T-cell (primary cell): ENCODE measurements at regions not wholly inside any gene's neighbourhood (a gene's known extent, or its start where the extent isn't known, plus 50 kb on each side); places are given as distances from the start of the nearest gene placed in this dataset.

Experiments
- ATAC-seq, 4 experiments: fragments of 200-7000 bp in 3 of 4; fragments of 150-1000 bp in 1 of 4; cut with Tn5 transposase; replicated peaks in 1 of 4; 1 replicate in 3 of 4; 2 replicates in 1 of 4; pipeline ENCODE4 v1.10.0; 2021; ENCODE audit warnings: moderate library complexity in 3 of 4, mild to moderate bottlenecking in 2 of 4, moderate number of reproducible peaks in 1 of 4
- CTCF ChIA-PET, 2 donors: fragments of 300-600 bp; sonication (Branson Sonifier 250); formaldehyde crosslinking; loops; one replicate each; lab custom pipeline; 2022; ENCODE audit warnings: antibody characterized with exemption in 2 of 2; lab: Charles Lee
- POLR2A ChIA-PET, 2 donors: fragments of 300-600 bp; sonication (Branson Sonifier 250); formaldehyde crosslinking; loops; one replicate each; lab custom pipeline; 2022; ENCODE audit warnings: antibody characterized with exemption in 2 of 2; lab: Charles Lee
- DNase-seq, 35 experiments: peaks; one replicate each; pipeline versions ENCODE4 v3.0.0 to v3.0.0-alpha.2; 2013 to 2023
- H3K27ac ChIP-seq: one replicate; pipeline ENCODE4 v1.5.1; 2013; ENCODE audit warnings: low read length
- H3K27me3 ChIP-seq, 2 experiments: replicated peaks in 1 of 2; 1 replicate in 1 of 2; 2 replicates in 1 of 2; pipeline versions ENCODE4 v1.6.1 to v1.7.0; 2013; ENCODE audit warnings: low read length in 1 of 2, mixed read lengths in 1 of 2; ENCODE audit not compliant: control insufficient read depth in 2 of 2, insufficient read depth in 2 of 2; ENCODE audit errors: extremely low read depth in 1 of 2
- H3K36me3 ChIP-seq, 2 donors: 1 replicate in 1 of 2; 2 replicates in 1 of 2; pipeline versions ENCODE4 v1.6.1 to v1.7.0; 2013; ENCODE audit warnings: low read length in 1 of 2; ENCODE audit not compliant: control insufficient read depth in 2 of 2, insufficient read depth in 1 of 2; ENCODE audit errors: extremely low read depth in 1 of 2
- H3K4me1 ChIP-seq, 2 experiments: 1 replicate in 1 of 2; 2 replicates in 1 of 2; pipeline versions ENCODE4 v1.6.1 to v1.7.0; 2013; ENCODE audit warnings: low read length in 2 of 2, mixed read lengths in 1 of 2; ENCODE audit not compliant: insufficient read depth in 2 of 2, control insufficient read depth in 1 of 2; ENCODE audit errors: extremely low read depth in 1 of 2
- H3K4me3 ChIP-seq, 2 donors: 1 replicate in 1 of 2; 2 replicates in 1 of 2; pipeline versions ENCODE4 v1.5.1 to v1.7.0; 2013; ENCODE audit warnings: mild to moderate bottlenecking in 2 of 2, low read length in 1 of 2, moderate library complexity in 1 of 2; ENCODE audit not compliant: control insufficient read depth in 1 of 2; ENCODE audit errors: extremely low read depth in 1 of 2
- H3K9me3 ChIP-seq: 2 replicates; pipeline ENCODE4 v1.7.0; 2013
- H3K27ac Mint-ChIP-seq, 2 donors: one replicate each; pipeline ENCODE4 v1.8.0; 2020 to 2021; ENCODE audit warnings: mild to moderate bottlenecking in 2 of 2, mixed read lengths in 2 of 2
- H3K27me3 Mint-ChIP-seq, 2 donors: one replicate each; pipeline ENCODE4 v1.8.0; 2021 to 2022; ENCODE audit warnings: mixed read lengths in 2 of 2
- H3K36me3 Mint-ChIP-seq: one replicate; pipeline ENCODE4 v1.8.0; 2021; ENCODE audit warnings: mixed read lengths
- H3K4me1 Mint-ChIP-seq, 3 donors: one replicate each; pipeline ENCODE4 v1.8.0; 2020 to 2022; ENCODE audit warnings: mixed read lengths in 3 of 3, mild to moderate bottlenecking in 1 of 3
- H3K4me3 Mint-ChIP-seq, 3 donors: one replicate each; pipeline ENCODE4 v1.8.0; 2020 to 2022; ENCODE audit warnings: mild to moderate bottlenecking in 3 of 3, mixed read lengths in 3 of 3, moderate library complexity in 3 of 3
- H3K9me3 Mint-ChIP-seq, 3 donors: one replicate each; pipeline ENCODE4 v1.8.0; 2020 to 2022; ENCODE audit warnings: mixed read lengths in 3 of 3
- WGBS: methylation state at CpG from one replicate; pipeline ENCODE4 v1.1.5; 2013; ENCODE audit warnings: missing lambda C conversion rate; ENCODE audit not compliant: insufficient coverage; 5-methylcytosine and 5-hydroxymethylcytosine counted together

DNA sequence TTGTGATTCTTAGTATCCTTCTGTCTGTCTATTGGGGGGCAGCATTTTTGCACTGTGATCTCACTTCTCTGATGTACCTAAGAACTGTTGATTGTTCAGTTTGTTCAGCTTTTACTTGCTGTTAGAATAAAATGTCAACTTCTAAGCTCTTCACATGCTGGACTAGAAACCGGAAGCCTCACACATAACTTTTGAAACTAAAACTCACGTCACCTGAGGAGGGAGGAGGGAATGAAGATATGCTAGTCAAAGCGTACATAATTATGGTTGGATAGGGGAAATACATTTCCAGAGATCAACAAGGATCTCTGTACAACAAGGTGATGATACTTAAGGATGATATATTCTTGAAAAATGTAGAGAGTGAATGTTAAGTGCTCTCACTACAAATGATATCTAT lies 609.7 kb downstream of the INHBA start:
- peaks cover 5 to 17% (median 9%) of the 10 kb centered on the region in 3 donors for H3K9me3 Mint-ChIP-seq
- Histone ChIP-seq H3K4me1 (no peaks in the 10 kb centered on the region), H3K27me3 (no peaks in the 10 kb centered on the region), H3K36me3 (no peaks in the 10 kb centered on the region), H3K9me3 (no peaks in the 10 kb centered on the region), H3K4me3 (no peak overlapping the region), H3K27ac (no peak overlapping the region)
- no peak for DNase-seq
- no peaks in the 10 kb centered on the region for H3K27me3 Mint-ChIP-seq
- no peak overlapping the region for H3K27ac Mint-ChIP-seq
- no peak for ATAC-seq
- ChIA-PET POLR2A (no interaction called here), CTCF (interaction anchor here in 1 of 2 donors (0.5 kb wide), 1 partner anchor 930 kb away, joined by 5 read pairs; no protein-coding TSS in a partner anchor)
- H3K4me3 Mint-ChIP-seq: no peak overlapping the region
- H3K4me1 Mint-ChIP-seq: no peaks in the 10 kb centered on the region
- no CpG with 5 or more reads among the region's 3 CpGs for WGBS
- no peaks in the 10 kb centered on the region for H3K36me3 Mint-ChIP-seq

DNA sequence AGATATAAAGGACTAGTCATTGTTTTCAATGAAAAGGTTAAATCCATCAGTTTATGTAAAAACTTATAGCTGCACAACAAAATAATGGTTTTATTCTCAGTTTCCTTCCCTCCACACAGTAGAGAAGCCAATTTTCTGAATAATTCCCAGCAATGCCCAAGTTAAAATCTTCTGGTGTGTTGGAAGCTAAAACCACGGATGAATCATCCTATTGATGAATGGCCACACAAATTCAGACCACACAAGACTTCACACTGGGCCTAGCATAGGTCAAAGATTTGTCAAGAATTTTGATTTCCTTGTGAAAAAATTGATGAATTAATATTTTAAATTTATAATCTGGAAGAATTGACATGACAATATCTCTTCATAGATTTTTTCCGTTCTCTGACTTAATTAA lies 617.6 kb downstream of the INHBA start:
- no peaks in the 10 kb centered on the region for H3K9me3 ChIP-seq
- Mint-ChIP-seq H3K9me3 (peaks cover 4 to 15% (median 8%) of the 10 kb centered on the region in 3 donors), H3K4me3 (no peak overlapping the region), H3K27ac (no peak overlapping the region), H3K36me3 (no peaks in the 10 kb centered on the region), H3K4me1 (no peaks in the 10 kb centered on the region), H3K27me3 (no peaks in the 10 kb centered on the region)
- H3K36me3 ChIP-seq: no peaks in the 10 kb centered on the region
- ChIA-PET POLR2A (no interaction called here), CTCF (no interaction called here)
- no peaks in the 10 kb centered on the region for H3K27me3 ChIP-seq
- WGBS: no CpG with 5 or more reads among the region's 2 CpGs
- no peak overlapping the region for H3K27ac ChIP-seq
- DNase-seq (no peak), ATAC-seq (no peak)
- no peaks in the 10 kb centered on the region for H3K4me1 ChIP-seq
- H3K4me3 ChIP-seq: no peak overlapping the region

DNA sequence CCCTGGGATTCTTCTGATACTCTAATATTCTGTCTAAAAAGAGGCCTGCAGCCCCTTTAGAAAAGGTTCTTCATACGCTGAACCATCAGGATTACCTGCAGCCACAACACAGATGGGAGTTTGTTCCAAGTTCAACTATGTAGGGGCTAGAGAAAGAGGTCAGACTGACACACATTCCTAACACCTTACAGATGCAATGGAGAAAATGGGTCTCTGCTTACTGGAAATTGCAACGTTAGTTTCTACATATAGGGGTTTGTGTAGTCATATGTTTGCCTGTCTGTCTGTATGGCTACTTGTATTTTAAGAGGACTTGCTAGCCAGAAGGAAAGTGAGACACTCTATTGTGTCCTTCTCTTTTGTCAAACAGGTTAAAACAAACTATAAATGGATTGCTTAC lies 618.5 kb downstream of the INHBA start:
- no peaks in the 10 kb centered on the region for H3K27me3 Mint-ChIP-seq
- no peaks in the 10 kb centered on the region for H3K27me3 ChIP-seq
- WGBS: no CpG with 5 or more reads among the region's 2 CpGs
- H3K27ac ChIP-seq: no peak overlapping the region
- DNase-seq: no peak
- no peak overlapping the region for H3K27ac Mint-ChIP-seq
- H3K4me1 Mint-ChIP-seq: no peaks in the 10 kb centered on the region
- no peaks in the 10 kb centered on the region for H3K9me3 ChIP-seq
- POLR2A ChIA-PET: no interaction called here
- no peaks in the 10 kb centered on the region for H3K36me3 Mint-ChIP-seq
- no peak for ATAC-seq
- CTCF ChIA-PET: interaction anchor here in 1 of 2 donors (0.6 kb wide), 1 partner anchor 216 kb away, joined by 4 read pairs; no protein-coding TSS in a partner anchor
- no peaks in the 10 kb centered on the region for H3K36me3 ChIP-seq
- H3K4me1 ChIP-seq: no peaks in the 10 kb centered on the region
- H3K9me3 Mint-ChIP-seq: peaks cover under 1 to 11% (median 5%) of the 10 kb centered on the region in 3 donors
- H3K4me3 Mint-ChIP-seq: no peak overlapping the region
- no peak overlapping the region for H3K4me3 ChIP-seq

DNA sequence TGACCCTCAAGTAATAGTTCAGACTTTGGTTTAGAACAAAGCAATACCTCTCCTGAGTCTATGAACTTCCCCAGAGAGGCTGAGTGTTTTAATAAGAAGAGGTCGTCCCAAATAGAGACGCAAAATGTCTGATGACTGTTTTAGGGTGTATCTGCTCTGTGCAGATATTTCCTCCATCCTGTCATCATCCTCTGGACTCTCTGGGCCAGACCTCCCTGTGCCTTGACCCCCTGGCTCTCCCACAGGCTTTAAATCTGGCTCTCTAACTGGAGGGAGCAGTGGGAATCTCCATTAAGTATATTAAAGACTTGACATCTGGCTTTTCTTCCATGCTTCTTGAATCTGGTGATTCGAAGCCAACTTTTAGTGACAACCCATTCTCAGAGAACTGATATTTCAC lies 633.3 kb downstream of the INHBA start:
- Mint-ChIP-seq H3K27me3 (no peaks in the 10 kb centered on the region), H3K9me3 (peaks cover 2 to 14% (median 6%) of the 10 kb centered on the region in 3 donors), H3K27ac (no peak overlapping the region), H3K36me3 (no peaks in the 10 kb centered on the region), H3K4me1 (no peaks in the 10 kb centered on the region), H3K4me3 (no peak overlapping the region)
- Histone ChIP-seq H3K4me1 (no peaks in the 10 kb centered on the region), H3K27me3 (no peaks in the 10 kb centered on the region), H3K9me3 (no peaks in the 10 kb centered on the region), H3K36me3 (no peaks in the 10 kb centered on the region), H3K4me3 (no peak overlapping the region), H3K27ac (no peak overlapping the region)
- no CpG with 5 or more reads among the region's 3 CpGs for WGBS
- DNase-seq (no peak), ATAC-seq (no peak)
- ChIA-PET POLR2A (no interaction called here), CTCF (no interaction called here)

DNA sequence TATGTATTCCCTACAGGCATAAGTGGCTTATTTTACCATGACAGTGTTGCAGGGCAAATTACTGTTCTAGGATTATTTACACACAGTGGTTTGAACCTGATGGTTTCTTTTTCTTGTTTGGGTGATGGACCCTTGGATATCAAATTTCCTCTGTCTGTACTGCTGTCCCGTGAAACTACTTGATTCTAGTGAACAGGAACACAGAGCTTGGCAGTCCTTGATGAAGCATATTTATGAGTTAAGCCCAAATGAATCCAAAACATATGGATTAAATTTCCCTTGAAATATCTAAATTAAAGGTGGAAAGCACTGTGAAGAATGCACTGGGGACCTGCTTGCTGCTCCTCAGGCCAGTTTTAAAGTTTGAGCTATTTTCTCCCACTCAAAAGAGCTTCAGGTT lies 635.3 kb downstream of the INHBA start:
- ChIA-PET POLR2A (no interaction called here), CTCF (no interaction called here)
- H3K36me3 Mint-ChIP-seq: no peaks in the 10 kb centered on the region
- peaks cover 6 to 14% (median 8%) of the 10 kb centered on the region in 3 donors for H3K9me3 Mint-ChIP-seq
- no peaks in the 10 kb centered on the region for H3K27me3 Mint-ChIP-seq
- WGBS: no CpG with 5 or more reads among the region's 1 CpG
- no peak overlapping the region for H3K27ac Mint-ChIP-seq
- Histone ChIP-seq H3K4me1 (no peaks in the 10 kb centered on the region), H3K4me3 (no peak overlapping the region), H3K9me3 (no peaks in the 10 kb centered on the region), H3K27me3 (no peaks in the 10 kb centered on the region), H3K36me3 (no peaks in the 10 kb centered on the region), H3K27ac (no peak overlapping the region)
- ATAC-seq: no peak
- no peak overlapping the region for H3K4me3 Mint-ChIP-seq
- no peaks in the 10 kb centered on the region for H3K4me1 Mint-ChIP-seq
- DNase-seq: no peak

DNA sequence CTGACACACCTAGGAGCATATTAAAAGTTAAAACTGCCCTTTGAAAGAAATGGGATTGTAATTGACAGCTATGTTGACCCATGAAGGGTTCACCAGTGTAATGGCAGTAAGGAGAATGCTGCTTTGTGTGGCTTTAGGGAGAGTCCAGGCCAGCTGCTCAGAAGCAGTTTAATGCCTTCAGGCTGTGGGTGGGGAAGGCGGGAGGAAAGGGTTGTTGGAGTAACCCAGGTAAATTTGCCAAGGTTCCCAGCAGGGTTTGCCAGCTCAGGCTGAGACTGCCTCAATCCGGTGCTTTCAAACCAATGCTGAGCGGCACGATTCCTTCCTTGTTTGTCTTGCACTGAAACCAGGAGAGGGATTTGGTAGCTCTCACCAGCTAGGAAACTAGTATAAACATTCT lies 637.2 kb downstream of the INHBA start:
- Histone ChIP-seq H3K36me3 (no peaks in the 10 kb centered on the region), H3K27me3 (no peaks in the 10 kb centered on the region), H3K4me1 (no peaks in the 10 kb centered on the region), H3K4me3 (no peak overlapping the region), H3K27ac (no peak overlapping the region), H3K9me3 (no peaks in the 10 kb centered on the region)
- ChIA-PET CTCF (no interaction called here), POLR2A (no interaction called here)
- no peak for ATAC-seq
- Mint-ChIP-seq H3K4me1 (no peaks in the 10 kb centered on the region), H3K4me3 (no peak overlapping the region), H3K27me3 (no peaks in the 10 kb centered on the region), H3K27ac (no peak overlapping the region), H3K9me3 (peaks cover 6 to 10% (median 7%) of the 10 kb centered on the region in 3 donors), H3K36me3 (no peaks in the 10 kb centered on the region)
- no peak for DNase-seq
- 93% methylated on average over 4 of the region's 4 CpGs for WGBS

DNA sequence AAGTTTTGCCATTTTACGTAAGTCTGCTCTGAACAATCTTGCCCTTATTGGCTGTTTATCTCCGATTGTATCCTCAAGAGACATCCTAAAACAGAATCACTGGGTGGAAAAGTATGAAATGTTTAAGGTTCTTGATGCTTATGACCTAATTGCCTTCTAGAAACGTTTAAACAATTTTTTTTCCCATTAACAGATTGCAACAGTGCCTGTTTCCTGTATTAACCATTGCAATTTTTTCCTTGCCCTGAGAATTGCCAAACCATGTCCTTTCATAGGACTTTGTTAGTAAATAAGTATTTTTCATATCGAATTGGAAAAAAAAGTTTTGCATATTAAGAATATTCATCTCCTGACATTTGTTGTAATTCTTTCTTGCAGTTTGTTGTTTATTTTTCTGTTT lies 639.8 kb downstream of the INHBA start:
- H3K9me3 ChIP-seq: no peaks in the 10 kb centered on the region
- DNase-seq (no peak), ATAC-seq (no peak)
- no peak overlapping the region for H3K4me3 Mint-ChIP-seq
- CTCF ChIA-PET: no interaction called here
- WGBS: no CpG with 5 or more reads among the region's 4 CpGs
- no peak overlapping the region for H3K4me3 ChIP-seq
- H3K27ac Mint-ChIP-seq: no peak overlapping the region
- H3K4me1 ChIP-seq: no peaks in the 10 kb centered on the region
- no peaks in the 10 kb centered on the region for H3K36me3 Mint-ChIP-seq
- no peaks in the 10 kb centered on the region for H3K27me3 Mint-ChIP-seq
- no peak overlapping the region for H3K27ac ChIP-seq
- no peaks in the 10 kb centered on the region for H3K27me3 ChIP-seq
- peaks cover 7 to 10% (median 7%) of the 10 kb centered on the region in 3 donors for H3K9me3 Mint-ChIP-seq
- no peaks in the 10 kb centered on the region for H3K4me1 Mint-ChIP-seq
- H3K36me3 ChIP-seq: no peaks in the 10 kb centered on the region
- POLR2A ChIA-PET: no interaction called here
